ENCODE measurements at regions not wholly inside any gene's neighbourhood (a gene's known extent, or its start where the extent isn't known, plus 50 kb on each side); places are given as distances from the start of the nearest gene placed in this dataset.

GRCh38 chr12:17763366-17763765 is 326.6 kb downstream of the RERGL start:
- whole genome bisulfite sequencing, 5 donors = 82 to 89% (median 86%) methylated on average over 4 of the region's 4 CpGs
- intact Hi-C loops (cut with DNase I; ENCODE audit: low total_unique reads) = no loop called here

GRCh38 chr12:17759982-17760381 is 330.0 kb downstream of the RERGL start:
- Histone ChIP-seq H3K4me1 (no peaks in the 10 kb centered on the region), H3K4me3 (no peak overlapping the region), H3K27ac (no peak overlapping the region), H3K9me3 (peaks cover 0 to 70% (median 44%) of the 10 kb centered on the region in 8 donors), H3K27me3 (replicated peaks in 1 of 7) (no peaks in the 10 kb centered on the region), H3K36me3 (no peaks in the 10 kb centered on the region)
- 82 to 87% (median 83%) methylated on average over 8 of the region's 8 CpGs for WGBS, 5 donors
- DNase-seq = no peak
- TF ChIP-seq CTCF (IDR thresholded peaks at IDR 0.05 in 8 of 11, conservative IDR thresholded peaks at IDR 0.05 in 3 of 11) (no peak), POLR2A (IDR thresholded peaks at IDR 0.05) (no peak), POLR2AphosphoS5 (IDR thresholded peaks at IDR 0.05) (no peak)
- intact Hi-C loops (cut with DNase I; ENCODE audit: low total_unique reads) = no loop called here

More at GRCh38 chr12:17763366-17763765, 326.6 kb downstream of the RERGL start:
- Histone ChIP-seq H3K36me3 (no peaks in the 10 kb centered on the region), H3K27me3 (replicated peaks in 1 of 7) (no peaks in the 10 kb centered on the region), H3K4me3 (no peak overlapping the region), H3K4me1 (no peaks in the 10 kb centered on the region), H3K27ac (no peak overlapping the region), H3K9me3 (peaks cover 0 to 41% (median 12%) of the 10 kb centered on the region in 8 donors)
- no peak for DNase-seq
- TF ChIP-seq POLR2A (IDR thresholded peaks at IDR 0.05) = no peak
- no peak for TF ChIP-seq POLR2AphosphoS5 (IDR thresholded peaks at IDR 0.05)
- no peak for TF ChIP-seq CTCF (IDR thresholded peaks at IDR 0.05 in 8 of 11, conservative IDR thresholded peaks at IDR 0.05 in 3 of 11)
